Left ventricle myocardium inferior (tissue), 1 donor: ENCODE measurements at regions not wholly inside any gene's neighbourhood (a gene's known extent, or its start where the extent isn't known, plus 50 kb on each side); places are given as distances from the start of the nearest gene placed in this dataset.

Experiments
- DNase-seq: peaks from one replicate; pipeline ENCODE4 v3.0.0-alpha.2; 2020
- H3K27ac ChIP-seq: fragments of 200-600 bp; replicated peaks from 2 replicates; pipeline ENCODE4 v1.8.0; 2021
- H3K27me3 ChIP-seq: fragments of 200-600 bp; 2 replicates; pipeline ENCODE4 v1.8.0; 2021; ENCODE audit warnings: low read depth
- H3K36me3 ChIP-seq: fragments of 200-600 bp; 2 replicates; pipeline ENCODE4 v1.8.0; 2021
- H3K4me1 ChIP-seq: fragments of 200-600 bp; 2 replicates; pipeline ENCODE4 v1.8.0; 2021
- H3K4me3 ChIP-seq: fragments of 200-600 bp; 2 replicates; pipeline ENCODE4 v1.8.0; 2021; ENCODE audit warnings: mild to moderate bottlenecking, moderate library complexity
- H3K9me3 ChIP-seq: fragments of 200-600 bp; replicated peaks from 2 replicates; pipeline ENCODE4 v1.8.0; 2021
- intact Hi-C: fragments of 100-400 bp; cut with micrococcal nuclease; formaldehyde crosslinking; loops from one replicate; pipeline ENCODE4 v1.11.0; 2022
- TF ChIP-seq, protein P1 (sequence below): fragments of 200-600 bp; IDR thresholded peaks from 2 replicates; pipeline ENCODE4 v1.8.0; 2021; ENCODE audit warnings: antibody characterized with exemption, mild to moderate bottlenecking, borderline replicate concordance
- donor health status: DM: no; HTN: yes; CAD: no; lungs with severe emphysema.

GRCh38 chr11:34750692-34751405 is 130.0 kb downstream of the EHF start:
- TF ChIP-seq, protein P1, sequence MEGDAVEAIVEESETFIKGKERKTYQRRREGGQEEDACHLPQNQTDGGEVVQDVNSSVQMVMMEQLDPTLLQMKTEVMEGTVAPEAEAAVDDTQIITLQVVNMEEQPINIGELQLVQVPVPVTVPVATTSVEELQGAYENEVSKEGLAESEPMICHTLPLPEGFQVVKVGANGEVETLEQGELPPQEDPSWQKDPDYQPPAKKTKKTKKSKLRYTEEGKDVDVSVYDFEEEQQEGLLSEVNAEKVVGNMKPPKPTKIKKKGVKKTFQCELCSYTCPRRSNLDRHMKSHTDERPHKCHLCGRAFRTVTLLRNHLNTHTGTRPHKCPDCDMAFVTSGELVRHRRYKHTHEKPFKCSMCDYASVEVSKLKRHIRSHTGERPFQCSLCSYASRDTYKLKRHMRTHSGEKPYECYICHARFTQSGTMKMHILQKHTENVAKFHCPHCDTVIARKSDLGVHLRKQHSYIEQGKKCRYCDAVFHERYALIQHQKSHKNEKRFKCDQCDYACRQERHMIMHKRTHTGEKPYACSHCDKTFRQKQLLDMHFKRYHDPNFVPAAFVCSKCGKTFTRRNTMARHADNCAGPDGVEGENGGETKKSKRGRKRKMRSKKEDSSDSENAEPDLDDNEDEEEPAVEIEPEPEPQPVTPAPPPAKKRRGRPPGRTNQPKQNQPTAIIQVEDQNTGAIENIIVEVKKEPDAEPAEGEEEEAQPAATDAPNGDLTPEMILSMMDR, result no peak
- H3K27me3 ChIP-seq, result no peaks in the 10 kb centered on the region
- H3K4me1 ChIP-seq, result peaks cover 16% of the 10 kb centered on the region
- no peaks in the 10 kb centered on the region for H3K36me3 ChIP-seq
- no peak overlapping the region for H3K4me3 ChIP-seq
- H3K9me3 ChIP-seq, result no peaks in the 10 kb centered on the region
- intact Hi-C loops, result no loop called here
- peak overlapping the region; percentile 50 for H3K27ac ChIP-seq
- no peak for DNase-seq

DNA sequence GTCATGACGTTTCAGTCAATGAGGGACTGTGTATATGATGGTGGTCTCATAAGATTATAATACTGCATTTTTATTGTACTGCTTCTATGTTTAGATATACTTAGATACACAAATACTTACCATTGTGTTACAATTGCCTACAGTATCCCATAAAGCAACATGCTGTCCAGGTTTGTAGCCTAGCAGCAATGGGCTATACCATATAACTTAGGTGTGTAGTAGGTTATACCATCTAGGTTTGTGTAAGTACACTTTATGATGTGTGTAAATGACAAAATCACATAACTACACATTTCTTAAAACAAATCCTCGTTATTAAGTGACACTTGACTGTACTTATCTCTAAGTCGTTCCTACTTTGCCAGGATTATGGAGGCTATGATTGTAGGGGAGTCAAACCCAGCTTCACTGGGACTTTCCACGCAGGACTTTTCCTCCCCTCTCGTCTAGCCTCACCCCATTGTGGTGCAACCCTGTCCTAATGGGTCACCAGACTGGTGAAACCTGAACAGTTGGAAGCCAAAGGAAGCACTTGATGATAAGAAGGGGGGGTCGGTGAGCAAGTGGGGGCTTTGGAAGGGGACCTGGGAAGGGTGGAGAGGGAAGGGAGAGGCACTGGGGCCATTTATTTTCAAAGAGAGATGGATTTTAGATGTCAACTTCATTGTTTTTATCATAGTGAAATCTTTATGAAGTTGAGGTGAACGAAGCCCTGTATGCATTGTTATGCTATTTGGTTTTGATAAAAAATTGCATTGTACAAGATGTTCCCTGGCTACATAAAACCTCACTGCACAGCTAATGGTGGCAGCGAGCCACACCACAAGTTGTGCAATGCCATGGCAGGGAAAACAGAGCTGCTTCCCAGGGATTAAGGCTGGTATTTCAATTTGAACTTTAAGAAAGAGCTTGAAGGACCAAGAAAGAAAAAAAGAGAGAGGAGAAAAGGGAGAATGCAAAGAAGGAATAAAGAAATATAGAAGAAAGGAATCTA is 129.1 kb downstream of the EHF start:
- no peaks in the 10 kb centered on the region for H3K27me3 ChIP-seq
- peak; percentile 74 for DNase-seq
- TF ChIP-seq, protein P1, result no peak
- peaks cover 16% of the 10 kb centered on the region for H3K4me1 ChIP-seq
- no peaks in the 10 kb centered on the region for H3K9me3 ChIP-seq
- intact Hi-C loops, result no loop called here
- peak overlapping the region; percentile 53 for H3K27ac ChIP-seq
- H3K36me3 ChIP-seq, result no peaks in the 10 kb centered on the region
- H3K4me3 ChIP-seq, result no peak overlapping the region

GRCh38 chr11:34748036-34748435 is 127.1 kb downstream of the EHF start:
- Histone ChIP-seq H3K27ac (no peak overlapping the region), H3K27me3 (no peaks in the 10 kb centered on the region), H3K4me1 (peaks cover 16% of the 10 kb centered on the region), H3K4me3 (no peak overlapping the region), H3K9me3 (no peaks in the 10 kb centered on the region), H3K36me3 (no peaks in the 10 kb centered on the region)
- DNase-seq, result no peak
- TF ChIP-seq, protein P1, result no peak
- intact Hi-C loops, result no loop called here

DNA sequence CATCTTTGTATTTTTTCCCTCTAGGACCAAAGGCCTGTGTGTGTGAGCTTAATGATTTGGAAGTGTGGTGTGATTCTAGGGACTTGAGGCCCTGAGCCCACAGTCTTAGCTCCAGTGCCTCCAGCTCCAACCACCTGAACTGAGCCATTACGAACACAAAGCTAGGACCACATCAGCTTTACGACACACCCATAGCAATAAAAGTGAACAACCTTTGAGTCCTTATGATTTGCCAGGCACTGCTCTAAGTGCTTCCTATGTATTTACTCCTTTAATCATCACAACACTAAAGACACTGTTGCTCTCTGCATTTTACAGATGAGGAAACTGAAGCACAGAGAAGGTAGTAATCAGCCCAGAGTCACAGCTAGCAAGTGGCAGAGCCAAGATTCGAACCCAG is 126.4 kb downstream of the EHF start:
- TF ChIP-seq, protein P1, result no peak
- DNase-seq, result no peak
- no peaks in the 10 kb centered on the region for H3K36me3 ChIP-seq
- no peaks in the 10 kb centered on the region for H3K9me3 ChIP-seq
- H3K27me3 ChIP-seq, result no peaks in the 10 kb centered on the region
- intact Hi-C loops, result no loop called here
- peaks cover 16% of the 10 kb centered on the region for H3K4me1 ChIP-seq
- no peak overlapping the region for H3K4me3 ChIP-seq
- no peak overlapping the region for H3K27ac ChIP-seq

DNA sequence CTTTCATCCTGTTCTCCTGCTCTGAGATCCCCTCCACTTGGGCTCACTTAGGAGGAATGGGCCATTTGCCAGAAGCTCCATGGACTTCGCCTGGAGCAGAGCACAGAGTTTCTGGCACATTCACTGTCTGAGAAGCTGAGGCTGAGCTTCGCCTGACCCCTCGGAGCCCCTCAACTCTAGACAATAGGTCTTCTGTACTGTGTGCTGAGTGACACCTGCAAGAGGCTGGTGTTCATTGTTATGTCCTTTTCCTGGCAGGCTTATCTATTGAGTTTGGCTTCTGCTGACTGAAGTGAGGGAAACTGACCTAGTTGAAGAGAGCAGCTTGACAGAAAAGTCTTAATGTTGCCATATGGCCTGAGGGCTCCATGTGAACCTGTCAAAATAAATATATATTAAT is 124.3 kb downstream of the EHF start:
- no peak overlapping the region for H3K27ac ChIP-seq
- intact Hi-C loops, result no loop called here
- no peaks in the 10 kb centered on the region for H3K9me3 ChIP-seq
- H3K27me3 ChIP-seq, result no peaks in the 10 kb centered on the region
- no peaks in the 10 kb centered on the region for H3K36me3 ChIP-seq
- no peak overlapping the region for H3K4me3 ChIP-seq
- peaks cover 6% of the 10 kb centered on the region for H3K4me1 ChIP-seq
- no peak for DNase-seq
- TF ChIP-seq, protein P1, result no peak
